DMS 273 (cell line): ENCODE measurements at regions not wholly inside any gene's neighbourhood (a gene's known extent, or its start where the extent isn't known, plus 50 kb on each side); places are given as distances from the start of the nearest gene placed in this dataset.
A peak's percentile ranks its signal among the peaks of the same experiment; 100 is the strongest.
"Not testable (repeated sequence)": the region's sequence is repeated elsewhere in the genome, so short reads cannot be mapped to it uniquely, and the experiment has no call there.

ENCODE experiments used
- DNase-seq: peaks from one replicate; lab custom pipeline; 2025; ENCODE audit not compliant: unreplicated experiment; lab: John Stamatoyannopoulos, UW

- no peak for DNase-seq
These were observed 204.5 kb downstream of the SREK1 start for GRCh38 chr5:66348387-66349125.

- no peak for DNase-seq
These were observed 207.7 kb downstream of the SREK1 start for GRCh38 chr5:66351813-66352212.

GRCh38 chr5:66353186-66353585 lies 209.1 kb downstream of the SREK1 start:
- DNase-seq, result no peak

GRCh38 chr5:66354422-66354821 lies 210.3 kb downstream of the SREK1 start:
- peak; percentile 24 for DNase-seq

- no peak for DNase-seq
These were observed 212.0 kb downstream of the SREK1 start for GRCh38 chr5:66356011-66356565.

GRCh38 chr5:66358741-66359140 lies 214.6 kb downstream of the SREK1 start:
- peak; percentile 72 for DNase-seq

- no peak for DNase-seq
These were observed 217.0 kb downstream of the SREK1 start for GRCh38 chr5:66361070-66361469.

- peak; percentile 41 for DNase-seq
These were observed 217.9 kb downstream of the SREK1 start for GRCh38 chr5:66362046-66362445.

GRCh38 chr5:66362687-66363086 lies 218.6 kb downstream of the SREK1 start:
- DNase-seq, result no peak

GRCh38 chr5:66363097-66363496 lies 219.0 kb downstream of the SREK1 start:
- DNase-seq, result no peak

- DNase-seq, result no peak
These were observed 220.1 kb downstream of the SREK1 start for GRCh38 chr5:66364186-66364585.

GRCh38 chr5:66365981-66366380 lies 221.9 kb downstream of the SREK1 start:
- no peak for DNase-seq

- DNase-seq, result no peak
These were observed 223.9 kb downstream of the SREK1 start for GRCh38 chr5:66367814-66368541.

- DNase-seq, result no peak
These were observed 224.7 kb downstream of the SREK1 start for GRCh38 chr5:66368811-66369210.

- no peak for DNase-seq
These were observed 218.4 kb upstream of the MAST4 start for GRCh38 chr5:66377747-66378146.

GRCh38 chr5:66378407-66378806 lies 217.8 kb upstream of the MAST4 start:
- no peak for DNase-seq

GRCh38 chr5:66382152-66382551 lies 214.0 kb upstream of the MAST4 start:
- DNase-seq, result no peak

- not testable (repeated sequence) for DNase-seq
These were observed 191.0 kb upstream of the MAST4 start for GRCh38 chr5:66405145-66405544.

- DNase-seq, result peak; percentile 50
These were observed 189.3 kb upstream of the MAST4 start for GRCh38 chr5:66406761-66407336.

GRCh38 chr5:66407765-66408164 lies 188.4 kb upstream of the MAST4 start:
- no peak for DNase-seq

- no peak for DNase-seq
These were observed 187.6 kb upstream of the MAST4 start for GRCh38 chr5:66408576-66408975.

- peak; percentile 33 for DNase-seq
These were observed 186.1 kb upstream of the MAST4 start for GRCh38 chr5:66410122-66410521.
